Astrocyte of the spinal cord (primary cell): ENCODE measurements at regions not wholly inside any gene's neighbourhood (a gene's known extent, or its start where the extent isn't known, plus 50 kb on each side); places are given as distances from the start of the nearest gene placed in this dataset.

ENCODE experiments used
- DNase-seq: peaks from one replicate; pipeline ENCODE4 v3.0.0; 2011; ENCODE audit warnings: low read depth, low spot score
- H3K4me3 ChIP-seq: 2 replicates; pipeline ENCODE4 v1.5.1; 2011; ENCODE audit warnings: low read depth, mild to moderate bottlenecking, low read length, moderate library complexity
- in situ Hi-C: cut with HindIII; loops from 2 replicates; pipeline ENCODE4 v1.10.0; 2017; ENCODE audit warnings: low sequenced_read_pairs
- TF ChIP-seq, protein P1 (sequence below): IDR thresholded peaks from 2 replicates; pipeline ENCODE4 v1.5.1; 2012; ENCODE audit warnings: low read depth, mild to moderate bottlenecking, low read length, inconsistent platforms

DNA sequence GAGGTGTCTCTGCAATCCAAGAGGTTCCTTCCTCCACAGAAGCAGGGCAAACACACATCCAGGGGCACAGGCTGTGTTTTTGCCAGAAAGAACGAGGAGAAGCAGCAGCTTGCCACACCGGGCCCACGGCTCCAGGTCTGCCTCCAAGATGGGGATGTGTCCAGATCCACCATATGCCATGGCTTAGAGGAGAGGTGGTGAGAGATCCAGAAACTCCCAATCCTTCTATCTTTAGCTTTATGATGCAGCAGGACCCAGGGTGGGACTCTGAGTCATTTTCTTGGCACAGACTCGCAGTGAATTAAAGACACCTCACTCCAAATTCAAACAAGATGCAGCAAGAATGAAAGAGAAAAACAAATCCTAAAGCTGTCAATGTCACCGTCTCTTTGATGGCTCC is 481.4 kb upstream of the TMEM132C start:
- TF ChIP-seq, protein P1, sequence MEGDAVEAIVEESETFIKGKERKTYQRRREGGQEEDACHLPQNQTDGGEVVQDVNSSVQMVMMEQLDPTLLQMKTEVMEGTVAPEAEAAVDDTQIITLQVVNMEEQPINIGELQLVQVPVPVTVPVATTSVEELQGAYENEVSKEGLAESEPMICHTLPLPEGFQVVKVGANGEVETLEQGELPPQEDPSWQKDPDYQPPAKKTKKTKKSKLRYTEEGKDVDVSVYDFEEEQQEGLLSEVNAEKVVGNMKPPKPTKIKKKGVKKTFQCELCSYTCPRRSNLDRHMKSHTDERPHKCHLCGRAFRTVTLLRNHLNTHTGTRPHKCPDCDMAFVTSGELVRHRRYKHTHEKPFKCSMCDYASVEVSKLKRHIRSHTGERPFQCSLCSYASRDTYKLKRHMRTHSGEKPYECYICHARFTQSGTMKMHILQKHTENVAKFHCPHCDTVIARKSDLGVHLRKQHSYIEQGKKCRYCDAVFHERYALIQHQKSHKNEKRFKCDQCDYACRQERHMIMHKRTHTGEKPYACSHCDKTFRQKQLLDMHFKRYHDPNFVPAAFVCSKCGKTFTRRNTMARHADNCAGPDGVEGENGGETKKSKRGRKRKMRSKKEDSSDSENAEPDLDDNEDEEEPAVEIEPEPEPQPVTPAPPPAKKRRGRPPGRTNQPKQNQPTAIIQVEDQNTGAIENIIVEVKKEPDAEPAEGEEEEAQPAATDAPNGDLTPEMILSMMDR, result no peak
- DNase-seq, result peak; percentile 76
- H3K4me3 ChIP-seq, result no peak overlapping the region
- in situ Hi-C loops, result no loop called here

DNA sequence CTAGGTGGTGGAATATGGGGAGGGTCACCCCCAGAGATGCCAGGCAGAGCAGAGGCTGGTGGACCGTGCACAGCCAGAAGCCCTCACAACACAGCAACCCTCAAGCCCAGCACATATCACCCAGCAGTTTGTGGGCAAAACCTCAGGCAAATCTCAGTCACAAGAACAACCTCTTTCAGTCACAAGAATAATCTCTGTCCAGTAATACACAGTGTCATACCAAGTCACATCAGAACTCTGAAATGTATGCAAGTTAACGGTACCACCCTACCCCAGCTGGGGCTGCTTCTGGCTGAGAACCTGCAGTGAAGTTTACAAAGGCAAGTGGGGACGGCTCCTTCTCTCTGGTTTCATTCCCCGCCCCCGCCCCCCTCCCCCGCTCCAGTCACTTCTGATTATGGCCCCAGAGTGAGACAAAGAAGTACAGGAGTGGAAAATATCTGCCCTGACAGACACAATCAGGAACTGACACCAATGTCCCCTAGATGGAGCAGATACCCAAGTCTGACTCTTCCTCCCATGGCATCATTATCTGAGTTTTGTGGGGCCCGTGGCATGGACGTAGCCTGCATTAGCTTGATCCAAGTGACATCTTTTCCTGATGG is 480.9 kb upstream of the TMEM132C start:
- DNase-seq, result no peak
- H3K4me3 ChIP-seq, result no peak overlapping the region
- in situ Hi-C loops, result no loop called here
- TF ChIP-seq, protein P1, result no peak

DNA sequence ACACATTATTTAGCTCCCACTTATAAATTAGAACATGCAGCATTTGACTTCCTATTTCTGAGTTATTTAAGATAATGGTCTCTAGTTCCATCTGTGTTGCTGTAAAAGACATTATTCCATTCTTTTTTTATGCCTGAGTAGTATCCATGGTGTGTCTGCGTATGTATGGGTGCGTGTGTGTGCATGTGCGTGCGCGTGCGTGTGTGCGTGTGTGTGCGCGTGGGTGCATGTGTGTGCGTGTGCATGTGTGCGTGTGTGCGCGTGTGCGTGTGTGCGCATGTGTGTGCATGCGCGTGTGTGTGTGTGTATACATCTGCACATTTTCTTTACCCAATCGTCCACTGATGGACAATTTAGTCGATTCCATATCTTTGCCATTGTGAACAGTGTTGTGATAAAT is 479.4 kb upstream of the TMEM132C start:
- H3K4me3 ChIP-seq, result no peak overlapping the region
- DNase-seq, result no peak
- in situ Hi-C loops, result no loop called here
- TF ChIP-seq, protein P1, result no peak

DNA sequence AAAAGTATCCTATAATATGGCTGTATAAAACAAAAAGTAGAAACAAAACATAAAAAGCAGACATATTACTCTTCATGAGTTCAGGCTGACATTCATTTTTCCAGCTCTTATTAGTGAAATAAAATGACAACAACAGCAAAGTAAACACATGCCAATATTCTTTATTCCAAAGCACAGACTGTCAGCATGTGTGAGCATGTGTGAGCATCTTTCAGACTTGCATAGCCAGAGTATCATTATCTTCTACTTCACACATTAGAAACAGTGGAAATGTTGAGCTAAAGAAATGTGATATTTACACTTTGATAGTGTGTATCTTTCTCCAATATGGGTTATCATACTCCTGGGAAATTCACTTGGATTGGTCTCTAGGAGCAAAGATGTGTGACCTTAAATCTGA is 476.6 kb upstream of the TMEM132C start:
- TF ChIP-seq, protein P1, result no peak
- no peak overlapping the region for H3K4me3 ChIP-seq
- DNase-seq, result no peak
- in situ Hi-C loops, result no loop called here

DNA sequence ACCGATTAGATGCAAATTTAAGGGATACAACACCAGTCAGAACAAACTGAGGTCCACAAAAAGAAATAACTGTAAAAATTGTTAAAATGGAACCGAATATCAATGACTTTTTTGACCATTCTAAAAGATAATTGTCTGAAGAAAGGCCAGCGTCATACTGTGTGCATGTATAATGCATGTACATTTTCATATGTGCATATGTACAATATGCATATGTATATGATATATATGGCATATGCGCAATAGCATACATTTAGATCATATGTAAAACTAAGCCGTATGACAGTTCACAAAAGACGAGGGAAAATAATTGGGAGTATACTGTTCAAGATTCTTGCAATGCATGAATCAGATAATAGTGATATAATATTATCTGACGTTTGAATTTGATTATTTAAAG is 475.8 kb upstream of the TMEM132C start:
- in situ Hi-C loops, result no loop called here
- TF ChIP-seq, protein P1, result no peak
- no peak overlapping the region for H3K4me3 ChIP-seq
- DNase-seq, result no peak

DNA sequence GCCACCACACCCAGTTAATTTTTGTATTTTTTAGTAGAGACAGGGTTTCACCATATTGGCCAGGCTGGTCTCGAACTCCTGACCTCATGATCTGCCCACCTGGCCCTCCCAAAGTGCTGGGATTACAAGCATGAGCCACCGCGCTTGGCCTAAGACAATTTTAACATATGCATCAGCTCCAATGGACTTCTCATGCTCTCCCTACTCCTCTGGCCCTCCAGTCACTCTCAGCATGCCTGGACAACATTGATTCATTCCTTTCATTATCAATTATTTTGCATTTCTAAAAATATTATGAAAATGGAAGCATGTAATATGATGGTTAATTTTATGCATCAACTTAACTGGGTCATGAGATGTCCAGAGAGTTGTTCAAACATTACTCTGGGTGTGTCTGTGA is 469.1 kb upstream of the TMEM132C start:
- TF ChIP-seq, protein P1, result no peak
- in situ Hi-C loops, result no loop called here
- no peak overlapping the region for H3K4me3 ChIP-seq
- DNase-seq, result no peak

DNA sequence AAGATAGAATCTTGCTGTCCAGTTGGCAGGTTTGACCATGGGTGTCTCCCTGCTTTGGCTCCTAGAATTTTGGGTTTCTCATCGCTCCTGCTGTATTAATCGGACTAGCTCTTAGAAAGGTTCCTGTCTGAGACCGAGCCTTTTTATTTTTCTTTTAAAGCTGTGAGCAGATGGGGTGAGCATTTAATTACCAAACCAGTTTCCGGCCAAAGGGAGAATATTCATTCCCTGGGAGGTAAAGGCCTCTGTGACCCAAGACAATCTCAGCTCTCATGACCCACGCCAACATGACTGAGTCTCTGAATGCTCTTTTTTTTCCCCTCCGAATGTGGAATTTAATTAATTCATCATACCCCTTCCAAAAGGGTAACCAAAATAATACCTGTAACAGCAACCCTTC is 464.7 kb upstream of the TMEM132C start:
- TF ChIP-seq, protein P1, result no peak
- no peak overlapping the region for H3K4me3 ChIP-seq
- in situ Hi-C loops, result no loop called here
- no peak for DNase-seq
